Brain microvascular endothelial cell (primary cell): ENCODE measurements at regions not wholly inside any gene's neighbourhood (a gene's known extent, or its start where the extent isn't known, plus 50 kb on each side); places are given as distances from the start of the nearest gene placed in this dataset.

ENCODE experiments used
- DNase-seq: peaks from one replicate; pipeline ENCODE4 v3.0.0-alpha.2; 2020
- H3K27ac ChIP-seq: fragments of 250-450 bp; sonication (Bioruptor Pico); 2 replicates; pipeline ENCODE4 v1.5.1; 2020; ENCODE audit warnings: mild to moderate bottlenecking, moderate library complexity
- H3K27me3 ChIP-seq: fragments of 250-450 bp; sonication (Bioruptor Pico); replicated peaks from 2 replicates; pipeline ENCODE4 v1.5.1; 2020; ENCODE audit warnings: mild to moderate bottlenecking
- H3K36me3 ChIP-seq: fragments of 250-450 bp; sonication (Bioruptor Pico); replicated peaks from 2 replicates; pipeline ENCODE4 v1.5.1; 2020; ENCODE audit warnings: mild to moderate bottlenecking
- H3K4me3 ChIP-seq: 2 replicates; pipeline ENCODE4 v1.5.1; 2011; ENCODE audit warnings: low read depth, mild to moderate bottlenecking, control low read depth, low read length, moderate library complexity
- in situ Hi-C: cut with HindIII; loops from 2 replicates; pipeline ENCODE4 v1.10.0; 2017; ENCODE audit warnings: low sequenced_read_pairs, low pct_ligation_motif_present
- TF ChIP-seq, protein P1 (sequence below): IDR thresholded peaks from 2 replicates; pipeline ENCODE4 v1.5.1; 2011; ENCODE audit warnings: low read depth, mild to moderate bottlenecking, moderate library complexity, low read length, control low read depth, inconsistent platforms; ENCODE audit errors: missing control alignments

GRCh38 chr7:91373111-91373800 lies 109.0 kb downstream of the FZD1 start:
- in situ Hi-C loops: no loop called here
- TF ChIP-seq, protein P1, sequence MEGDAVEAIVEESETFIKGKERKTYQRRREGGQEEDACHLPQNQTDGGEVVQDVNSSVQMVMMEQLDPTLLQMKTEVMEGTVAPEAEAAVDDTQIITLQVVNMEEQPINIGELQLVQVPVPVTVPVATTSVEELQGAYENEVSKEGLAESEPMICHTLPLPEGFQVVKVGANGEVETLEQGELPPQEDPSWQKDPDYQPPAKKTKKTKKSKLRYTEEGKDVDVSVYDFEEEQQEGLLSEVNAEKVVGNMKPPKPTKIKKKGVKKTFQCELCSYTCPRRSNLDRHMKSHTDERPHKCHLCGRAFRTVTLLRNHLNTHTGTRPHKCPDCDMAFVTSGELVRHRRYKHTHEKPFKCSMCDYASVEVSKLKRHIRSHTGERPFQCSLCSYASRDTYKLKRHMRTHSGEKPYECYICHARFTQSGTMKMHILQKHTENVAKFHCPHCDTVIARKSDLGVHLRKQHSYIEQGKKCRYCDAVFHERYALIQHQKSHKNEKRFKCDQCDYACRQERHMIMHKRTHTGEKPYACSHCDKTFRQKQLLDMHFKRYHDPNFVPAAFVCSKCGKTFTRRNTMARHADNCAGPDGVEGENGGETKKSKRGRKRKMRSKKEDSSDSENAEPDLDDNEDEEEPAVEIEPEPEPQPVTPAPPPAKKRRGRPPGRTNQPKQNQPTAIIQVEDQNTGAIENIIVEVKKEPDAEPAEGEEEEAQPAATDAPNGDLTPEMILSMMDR: no peak
- H3K27me3 ChIP-seq: no peaks in the 10 kb centered on the region
- no peak overlapping the region for H3K4me3 ChIP-seq
- no peak for DNase-seq
- H3K36me3 ChIP-seq: no peaks in the 10 kb centered on the region
- H3K27ac ChIP-seq: no peak overlapping the region

DNA sequence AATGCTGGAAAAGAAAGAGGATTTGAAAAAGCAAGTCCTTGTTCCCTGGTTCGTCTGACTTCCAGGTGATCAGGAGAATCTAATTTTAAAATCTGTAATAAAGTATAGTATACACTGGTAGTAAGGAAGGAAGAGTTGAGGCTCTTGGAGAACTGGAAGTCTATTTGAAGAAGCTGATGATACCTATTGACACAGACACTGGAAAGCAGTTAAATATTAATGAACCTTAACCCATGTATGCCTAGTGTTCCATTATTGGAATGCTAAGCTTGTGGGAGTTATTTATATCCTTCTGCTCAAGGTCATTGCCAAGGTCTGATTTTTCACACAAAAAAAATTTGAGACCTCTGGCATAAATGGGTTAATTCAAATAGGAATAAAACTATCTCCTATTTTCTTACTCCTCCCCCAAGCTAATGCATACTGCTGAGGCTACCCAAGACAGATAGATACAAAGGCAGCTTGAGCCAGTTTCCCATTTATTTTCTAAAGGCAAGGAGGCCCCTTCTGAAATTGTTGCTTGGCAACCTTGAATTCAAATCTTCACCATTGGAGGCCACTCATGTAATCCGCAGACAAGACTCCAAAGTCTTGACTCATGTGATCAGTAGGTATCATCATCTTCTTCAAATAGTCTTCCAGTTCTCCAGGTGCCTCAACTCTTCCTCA lies 110.2 kb downstream of the FZD1 start:
- Histone ChIP-seq H3K27ac (no peak overlapping the region), H3K4me3 (no peak overlapping the region), H3K27me3 (no peaks in the 10 kb centered on the region), H3K36me3 (no peaks in the 10 kb centered on the region)
- TF ChIP-seq, protein P1: no peak
- in situ Hi-C loops: no loop called here
- no peak for DNase-seq

GRCh38 chr7:91375378-91375777 lies 111.1 kb downstream of the FZD1 start:
- Histone ChIP-seq H3K27ac (no peak overlapping the region), H3K27me3 (no peaks in the 10 kb centered on the region), H3K36me3 (no peaks in the 10 kb centered on the region), H3K4me3 (no peak overlapping the region)
- no peak for DNase-seq
- TF ChIP-seq, protein P1: no peak
- in situ Hi-C loops: no loop called here

- no peak overlapping the region for H3K4me3 ChIP-seq
- in situ Hi-C loops: no loop called here
- TF ChIP-seq, protein P1: no peak
These were observed 113.9 kb downstream of the FZD1 start for GRCh38 chr7:91378131-91378530.

DNA sequence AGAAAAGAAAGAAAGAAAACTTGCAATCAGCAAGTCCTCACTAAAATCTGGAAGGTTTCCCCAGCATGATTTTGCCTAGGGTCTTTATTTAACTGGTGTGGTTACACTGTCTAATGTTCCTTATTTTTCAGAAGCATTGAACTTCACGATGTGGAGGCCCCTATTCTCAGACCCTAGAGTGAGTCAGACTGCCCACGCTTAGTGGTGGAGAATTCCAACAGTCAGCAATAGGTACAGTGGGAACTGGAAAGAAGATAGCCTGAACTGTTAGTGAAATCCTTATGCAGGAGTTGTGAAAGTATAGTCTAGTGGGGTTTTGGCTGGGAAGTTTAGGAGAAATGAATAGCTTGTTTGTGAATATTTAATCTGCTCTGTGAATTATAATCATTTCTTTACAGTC lies 115.0 kb downstream of the FZD1 start:
- DNase-seq: no peak
- Histone ChIP-seq H3K36me3 (no peaks in the 10 kb centered on the region), H3K4me3 (no peak overlapping the region)

More at GRCh38 chr7:91378131-91378530, 113.9 kb downstream of the FZD1 start:
- DNase-seq: no peak
- no peak overlapping the region for H3K27ac ChIP-seq
- no peaks in the 10 kb centered on the region for H3K27me3 ChIP-seq
- no peaks in the 10 kb centered on the region for H3K36me3 ChIP-seq

More for the DNA sequence above, 115.0 kb downstream of the FZD1 start:
- in situ Hi-C loops: no loop called here
- H3K27me3 ChIP-seq: no peaks in the 10 kb centered on the region
- H3K27ac ChIP-seq: no peak overlapping the region
- TF ChIP-seq, protein P1: no peak
